K562 (cell line): ENCODE measurements at regions not wholly inside any gene's neighbourhood (a gene's known extent, or its start where the extent isn't known, plus 50 kb on each side); places are given as distances from the start of the nearest gene placed in this dataset.

Experiments used
- ARID1B ChIP-seq: fragments of 450-650 bp; IDR thresholded peaks from 2 replicates; pipeline ENCODE4 v1.6.1; 2016; ENCODE audit warnings: antibody characterized with exemption, mild to moderate bottlenecking, inconsistent platforms
- FOXA1 ChIP-seq: fragments of 450-650 bp; IDR thresholded peaks from 2 replicates; pipeline ENCODE4 v1.6.1; 2016; ENCODE audit warnings: mild to moderate bottlenecking, borderline replicate concordance
- HDGF ChIP-seq: fragments of 450-650 bp; IDR thresholded peaks from 2 replicates; pipeline ENCODE4 v1.6.1; 2016
- POU5F1 ChIP-seq: fragments of 150-350 bp; IDR thresholded peaks from 2 replicates; pipeline ENCODE4 v1.6.1; 2014; ENCODE audit warnings: borderline replicate concordance, low read length, low read depth, mild to moderate bottlenecking; ENCODE audit not compliant: partially characterized antibody
- SNIP1 ChIP-seq: fragments of 450-650 bp; IDR thresholded peaks from 2 replicates; pipeline ENCODE4 v1.7.1; 2017; ENCODE audit warnings: low read depth, mild to moderate bottlenecking
- TAF1 ChIP-seq: IDR thresholded peaks from 2 replicates; pipeline ENCODE4 v1.6.1; 2011; ENCODE audit warnings: mild to moderate bottlenecking, low read length, moderate library complexity; ENCODE audit not compliant: insufficient read depth, control insufficient read depth, severe bottlenecking; ENCODE audit errors: extremely low read depth
- ZNF766 ChIP-seq: fragments of 200-800 bp; sonication (Bioruptor generic); conservative IDR thresholded peaks from 2 replicates; pipeline ENCODE4 v1.6.1; 2016; ENCODE audit warnings: missing genetic modification characterization, missing compliant biosample characterization
- ZNF77 ChIP-seq: fragments of 250-450 bp; sonication (Bioruptor Pico); IDR thresholded peaks from 2 replicates; pipeline ENCODE4 v1.5.0; 2020
- ZSCAN29 ChIP-seq: fragments of 450-650 bp; IDR thresholded peaks from 2 replicates; pipeline ENCODE4 v1.6.1; 2017
- TF ChIP-seq, protein P1 (sequence below), 2 experiments: fragments of 450-650 bp; IDR thresholded peaks; 2 replicates each; pipeline ENCODE4 v1.6.1; 2018; ENCODE audit warnings: mild to moderate bottlenecking in 2 of 2, low read depth in 1 of 2; ENCODE audit not compliant: partially characterized antibody in 2 of 2
- TF ChIP-seq, protein P2 (sequence below), 3 experiments: fragments of 200-800 bp in 1 of 3; fragments of 250-450 bp in 1 of 3; fragments of 450-650 bp in 1 of 3; sonication (Bioruptor Pico) in 1 of 3; sonication (Bioruptor generic) in 1 of 3; formaldehyde crosslinking in 1 of 3; IDR thresholded peaks; 2 replicates each; pipeline versions ENCODE4 v1.6.1 to v1.8.0; 2016 to 2022; ENCODE audit warnings: mild to moderate bottlenecking in 2 of 3, missing genetic modification characterization in 2 of 3, missing compliant biosample characterization in 1 of 3, moderate library complexity in 1 of 3
- TF ChIP-seq, protein P3 (sequence below), 2 experiments: fragments of 200-800 bp in 1 of 2; sonication (Bioruptor generic) in 1 of 2; sonication (generic) in 1 of 2; formaldehyde crosslinking in 1 of 2; IDR thresholded peaks in 1 of 2; conservative IDR thresholded peaks in 1 of 2; 2 replicates each; pipeline versions ENCODE4 v1.5.0 to v1.6.1; 2016 to 2020; ENCODE audit warnings: missing compliant biosample characterization in 1 of 2, missing genetic modification characterization in 1 of 2, missing genetic modification reagents in 1 of 2
- TF ChIP-seq, protein P4 (sequence below): fragments of 250-450 bp; sonication (Bioruptor Pico); IDR thresholded peaks from 2 replicates; pipeline ENCODE4 v1.9.0; 2021; ENCODE audit warnings: mild to moderate bottlenecking, inconsistent platforms
- TF ChIP-seq, protein P5 (sequence below): fragments of 450-650 bp; IDR thresholded peaks from 2 replicates; pipeline ENCODE4 v1.6.1; 2017; ENCODE audit warnings: antibody characterized with exemption

DNA sequence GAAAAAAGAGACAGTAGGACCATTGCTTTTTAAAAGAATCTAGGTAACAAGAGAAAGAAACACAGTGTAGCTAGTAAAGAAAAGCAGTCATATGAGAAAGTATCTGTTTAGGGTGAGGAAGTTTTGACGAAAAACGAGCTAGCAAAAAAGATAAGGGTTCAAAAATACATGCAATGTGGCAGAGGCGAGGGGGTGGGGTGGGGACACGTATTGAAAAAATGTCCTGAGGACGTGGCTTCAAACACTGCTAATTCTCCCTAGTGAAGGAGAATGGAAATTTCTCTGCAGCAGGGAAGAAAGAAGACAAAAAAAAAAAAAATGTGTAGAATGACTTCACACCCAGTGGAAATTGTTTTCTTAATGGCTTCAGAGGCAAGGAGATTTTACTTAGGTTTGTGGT, 856.4 kb upstream of the INTU start (continued):
- TF ChIP-seq, protein P1, sequence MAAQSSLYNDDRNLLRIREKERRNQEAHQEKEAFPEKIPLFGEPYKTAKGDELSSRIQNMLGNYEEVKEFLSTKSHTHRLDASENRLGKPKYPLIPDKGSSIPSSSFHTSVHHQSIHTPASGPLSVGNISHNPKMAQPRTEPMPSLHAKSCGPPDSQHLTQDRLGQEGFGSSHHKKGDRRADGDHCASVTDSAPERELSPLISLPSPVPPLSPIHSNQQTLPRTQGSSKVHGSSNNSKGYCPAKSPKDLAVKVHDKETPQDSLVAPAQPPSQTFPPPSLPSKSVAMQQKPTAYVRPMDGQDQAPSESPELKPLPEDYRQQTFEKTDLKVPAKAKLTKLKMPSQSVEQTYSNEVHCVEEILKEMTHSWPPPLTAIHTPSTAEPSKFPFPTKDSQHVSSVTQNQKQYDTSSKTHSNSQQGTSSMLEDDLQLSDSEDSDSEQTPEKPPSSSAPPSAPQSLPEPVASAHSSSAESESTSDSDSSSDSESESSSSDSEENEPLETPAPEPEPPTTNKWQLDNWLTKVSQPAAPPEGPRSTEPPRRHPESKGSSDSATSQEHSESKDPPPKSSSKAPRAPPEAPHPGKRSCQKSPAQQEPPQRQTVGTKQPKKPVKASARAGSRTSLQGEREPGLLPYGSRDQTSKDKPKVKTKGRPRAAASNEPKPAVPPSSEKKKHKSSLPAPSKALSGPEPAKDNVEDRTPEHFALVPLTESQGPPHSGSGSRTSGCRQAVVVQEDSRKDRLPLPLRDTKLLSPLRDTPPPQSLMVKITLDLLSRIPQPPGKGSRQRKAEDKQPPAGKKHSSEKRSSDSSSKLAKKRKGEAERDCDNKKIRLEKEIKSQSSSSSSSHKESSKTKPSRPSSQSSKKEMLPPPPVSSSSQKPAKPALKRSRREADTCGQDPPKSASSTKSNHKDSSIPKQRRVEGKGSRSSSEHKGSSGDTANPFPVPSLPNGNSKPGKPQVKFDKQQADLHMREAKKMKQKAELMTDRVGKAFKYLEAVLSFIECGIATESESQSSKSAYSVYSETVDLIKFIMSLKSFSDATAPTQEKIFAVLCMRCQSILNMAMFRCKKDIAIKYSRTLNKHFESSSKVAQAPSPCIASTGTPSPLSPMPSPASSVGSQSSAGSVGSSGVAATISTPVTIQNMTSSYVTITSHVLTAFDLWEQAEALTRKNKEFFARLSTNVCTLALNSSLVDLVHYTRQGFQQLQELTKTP (IDR thresholded peaks at IDR 0.05; ENCODE audit: low read depth in 1 of 2, partially characterized antibody in 2 of 2), result no peak
- TF ChIP-seq ZSCAN29 (no peak), ARID1B (peak; percentile 20; the same call in 1 of the 2 replicates), SNIP1 (no peak), POU5F1 (no peak), TAF1 (no peak), FOXA1 (no peak), HDGF (no peak), ZNF77 (CRISPR knock-in tag) (no peak), ZNF766 (no peak)
- TF ChIP-seq, protein P2, sequence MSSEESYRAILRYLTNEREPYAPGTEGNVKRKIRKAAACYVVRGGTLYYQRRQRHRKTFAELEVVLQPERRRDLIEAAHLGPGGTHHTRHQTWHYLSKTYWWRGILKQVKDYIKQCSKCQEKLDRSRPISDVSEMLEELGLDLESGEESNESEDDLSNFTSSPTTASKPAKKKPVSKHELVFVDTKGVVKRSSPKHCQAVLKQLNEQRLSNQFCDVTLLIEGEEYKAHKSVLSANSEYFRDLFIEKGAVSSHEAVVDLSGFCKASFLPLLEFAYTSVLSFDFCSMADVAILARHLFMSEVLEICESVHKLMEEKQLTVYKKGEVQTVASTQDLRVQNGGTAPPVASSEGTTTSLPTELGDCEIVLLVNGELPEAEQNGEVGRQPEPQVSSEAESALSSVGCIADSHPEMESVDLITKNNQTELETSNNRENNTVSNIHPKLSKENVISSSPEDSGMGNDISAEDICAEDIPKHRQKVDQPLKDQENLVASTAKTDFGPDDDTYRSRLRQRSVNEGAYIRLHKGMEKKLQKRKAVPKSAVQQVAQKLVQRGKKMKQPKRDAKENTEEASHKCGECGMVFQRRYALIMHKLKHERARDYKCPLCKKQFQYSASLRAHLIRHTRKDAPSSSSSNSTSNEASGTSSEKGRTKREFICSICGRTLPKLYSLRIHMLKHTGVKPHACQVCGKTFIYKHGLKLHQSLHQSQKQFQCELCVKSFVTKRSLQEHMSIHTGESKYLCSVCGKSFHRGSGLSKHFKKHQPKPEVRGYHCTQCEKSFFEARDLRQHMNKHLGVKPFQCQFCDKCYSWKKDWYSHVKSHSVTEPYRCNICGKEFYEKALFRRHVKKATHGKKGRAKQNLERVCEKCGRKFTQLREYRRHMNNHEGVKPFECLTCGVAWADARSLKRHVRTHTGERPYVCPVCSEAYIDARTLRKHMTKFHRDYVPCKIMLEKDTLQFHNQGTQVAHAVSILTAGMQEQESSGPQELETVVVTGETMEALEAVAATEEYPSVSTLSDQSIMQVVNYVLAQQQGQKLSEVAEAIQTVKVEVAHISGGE (CRISPR knock-in tag; IDR thresholded peaks at IDR 0.05), result no peak
- TF ChIP-seq, protein P3, sequence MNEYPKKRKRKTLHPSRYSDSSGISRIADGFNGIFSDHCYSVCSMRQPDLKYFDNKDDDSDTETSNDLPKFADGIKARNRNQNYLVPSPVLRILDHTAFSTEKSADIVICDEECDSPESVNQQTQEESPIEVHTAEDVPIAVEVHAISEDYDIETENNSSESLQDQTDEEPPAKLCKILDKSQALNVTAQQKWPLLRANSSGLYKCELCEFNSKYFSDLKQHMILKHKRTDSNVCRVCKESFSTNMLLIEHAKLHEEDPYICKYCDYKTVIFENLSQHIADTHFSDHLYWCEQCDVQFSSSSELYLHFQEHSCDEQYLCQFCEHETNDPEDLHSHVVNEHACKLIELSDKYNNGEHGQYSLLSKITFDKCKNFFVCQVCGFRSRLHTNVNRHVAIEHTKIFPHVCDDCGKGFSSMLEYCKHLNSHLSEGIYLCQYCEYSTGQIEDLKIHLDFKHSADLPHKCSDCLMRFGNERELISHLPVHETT (CRISPR knock-in tag; conservative IDR thresholded peaks at IDR 0.05 in 1 of 2, IDR thresholded peaks at IDR 0.05 in 1 of 2), result no peak
- TF ChIP-seq, protein P4, sequence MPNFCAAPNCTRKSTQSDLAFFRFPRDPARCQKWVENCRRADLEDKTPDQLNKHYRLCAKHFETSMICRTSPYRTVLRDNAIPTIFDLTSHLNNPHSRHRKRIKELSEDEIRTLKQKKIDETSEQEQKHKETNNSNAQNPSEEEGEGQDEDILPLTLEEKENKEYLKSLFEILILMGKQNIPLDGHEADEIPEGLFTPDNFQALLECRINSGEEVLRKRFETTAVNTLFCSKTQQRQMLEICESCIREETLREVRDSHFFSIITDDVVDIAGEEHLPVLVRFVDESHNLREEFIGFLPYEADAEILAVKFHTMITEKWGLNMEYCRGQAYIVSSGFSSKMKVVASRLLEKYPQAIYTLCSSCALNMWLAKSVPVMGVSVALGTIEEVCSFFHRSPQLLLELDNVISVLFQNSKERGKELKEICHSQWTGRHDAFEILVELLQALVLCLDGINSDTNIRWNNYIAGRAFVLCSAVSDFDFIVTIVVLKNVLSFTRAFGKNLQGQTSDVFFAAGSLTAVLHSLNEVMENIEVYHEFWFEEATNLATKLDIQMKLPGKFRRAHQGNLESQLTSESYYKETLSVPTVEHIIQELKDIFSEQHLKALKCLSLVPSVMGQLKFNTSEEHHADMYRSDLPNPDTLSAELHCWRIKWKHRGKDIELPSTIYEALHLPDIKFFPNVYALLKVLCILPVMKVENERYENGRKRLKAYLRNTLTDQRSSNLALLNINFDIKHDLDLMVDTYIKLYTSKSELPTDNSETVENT (CRISPR knock-in tag), result no peak
- TF ChIP-seq, protein P5, sequence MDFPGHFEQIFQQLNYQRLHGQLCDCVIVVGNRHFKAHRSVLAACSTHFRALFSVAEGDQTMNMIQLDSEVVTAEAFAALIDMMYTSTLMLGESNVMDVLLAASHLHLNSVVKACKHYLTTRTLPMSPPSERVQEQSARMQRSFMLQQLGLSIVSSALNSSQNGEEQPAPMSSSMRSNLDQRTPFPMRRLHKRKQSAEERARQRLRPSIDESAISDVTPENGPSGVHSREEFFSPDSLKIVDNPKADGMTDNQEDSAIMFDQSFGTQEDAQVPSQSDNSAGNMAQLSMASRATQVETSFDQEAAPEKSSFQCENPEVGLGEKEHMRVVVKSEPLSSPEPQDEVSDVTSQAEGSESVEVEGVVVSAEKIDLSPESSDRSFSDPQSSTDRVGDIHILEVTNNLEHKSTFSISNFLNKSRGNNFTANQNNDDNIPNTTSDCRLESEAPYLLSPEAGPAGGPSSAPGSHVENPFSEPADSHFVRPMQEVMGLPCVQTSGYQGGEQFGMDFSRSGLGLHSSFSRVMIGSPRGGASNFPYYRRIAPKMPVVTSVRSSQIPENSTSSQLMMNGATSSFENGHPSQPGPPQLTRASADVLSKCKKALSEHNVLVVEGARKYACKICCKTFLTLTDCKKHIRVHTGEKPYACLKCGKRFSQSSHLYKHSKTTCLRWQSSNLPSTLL, result no peak
